Spleen (tissue), 11 donors: ENCODE measurements at regions not wholly inside any gene's neighbourhood (a gene's known extent, or its start where the extent isn't known, plus 50 kb on each side); places are given as distances from the start of the nearest gene placed in this dataset.

ENCODE experiments used
- DNase-seq: peaks from one replicate; pipeline ENCODE4 v3.0.0-alpha.2; 2020
- H3K27ac ChIP-seq, 8 donors: fragments of 200-600 bp; sonication (generic) in 7 of 8; 1 replicate in 4 of 8; 2 replicates in 4 of 8; pipeline versions ENCODE4 v1.5.0 to v1.8.0; 2016 to 2021; ENCODE audit warnings: inconsistent platforms in 4 of 8, mild to moderate bottlenecking in 4 of 8, moderate library complexity in 1 of 8
- H3K27me3 ChIP-seq, 7 donors: fragments of 200-600 bp; sonication (generic) in 6 of 7; replicated peaks in 1 of 7; 1 replicate in 4 of 7; 2 replicates in 3 of 7; pipeline versions ENCODE4 v1.5.0 to v1.8.0; 2016 to 2021; ENCODE audit warnings: inconsistent platforms in 3 of 7, mild to moderate bottlenecking in 1 of 7
- H3K36me3 ChIP-seq, 6 donors: fragments of 200-600 bp; sonication (generic) in 5 of 6; 1 replicate in 4 of 6; 2 replicates in 2 of 6; pipeline versions ENCODE4 v1.5.0 to v1.8.0; 2016 to 2021; ENCODE audit warnings: inconsistent platforms in 2 of 6
- H3K4me1 ChIP-seq, 6 donors: fragments of 200-600 bp; sonication (generic) in 5 of 6; 1 replicate in 3 of 6; 2 replicates in 3 of 6; pipeline versions ENCODE4 v1.5.0 to v1.8.0; 2016 to 2021; ENCODE audit warnings: inconsistent platforms in 3 of 6
- H3K4me3 ChIP-seq, 8 donors: fragments of 200-600 bp; sonication (generic) in 7 of 8; 1 replicate in 4 of 8; 2 replicates in 4 of 8; pipeline versions ENCODE4 v1.5.0 to v1.8.0; 2016 to 2021; ENCODE audit warnings: inconsistent platforms in 4 of 8, mild to moderate bottlenecking in 4 of 8, moderate library complexity in 2 of 8
- H3K9me3 ChIP-seq, 8 donors: fragments of 200-600 bp; sonication (generic) in 7 of 8; 1 replicate in 4 of 8; 2 replicates in 4 of 8; pipeline versions ENCODE4 v1.5.0 to v1.8.0; 2016 to 2021; ENCODE audit warnings: inconsistent platforms in 4 of 8
- CTCF ChIP-seq, 11 experiments: fragments of 200-600 bp in 7 of 11; fragments of 450-650 bp in 4 of 11; sonication (generic) in 4 of 11; IDR thresholded peaks in 8 of 11; conservative IDR thresholded peaks in 3 of 11; 1 replicate in 7 of 11; 2 replicates in 4 of 11; pipeline versions ENCODE4 v1.4.0 to v1.8.0; 2016 to 2021; ENCODE audit warnings: antibody characterized with exemption in 11 of 11, inconsistent platforms in 4 of 11, mild to moderate bottlenecking in 1 of 11
- POLR2A ChIP-seq, 3 donors: fragments of 450-650 bp; IDR thresholded peaks; one replicate each; pipeline ENCODE4 v1.5.1; 2017; ENCODE audit warnings: antibody characterized with exemption in 3 of 3, mild to moderate bottlenecking in 1 of 3
- POLR2AphosphoS5 ChIP-seq, 3 donors: sonication (generic); formaldehyde crosslinking; IDR thresholded peaks; one replicate each; pipeline ENCODE4 v1.5.1; 2017; ENCODE audit warnings: antibody characterized with exemption in 3 of 3
- WGBS, 5 donors: extraction: QIAGEN DNeasy Blood & Tissue Kit in 3 of 5; methylation state at CpG; one replicate each; pipeline versions ENCODE4 v1.1.5 to v1.1.7; 2013 to 2018; 5-methylcytosine and 5-hydroxymethylcytosine counted together
- intact Hi-C: fragments of 100-400 bp; cut with DNase I; formaldehyde crosslinking; loops from one replicate; pipeline ENCODE4 v1.15.0; 2023; ENCODE audit warnings: low total_unique reads
- donor health status: healthy with polysubstance abuse.
- donor health status: DM: no; HTN: no; CAD: no; lungs with moderate emphysema.
- donor health status: DM: no; HTN: no; CAD: no.
- donor health status: Bipolar disorder and iron deficiency.
- donor health status: healthy.
- donor health status: DM: no; HTN: no; CAD: no.
- donor health status: DM: yes; HTN: yes; CAD: no.

GRCh38 chr16:66223176-66223780, 143.2 kb upstream of the CDH5 start:
- intact Hi-C loops, result no loop called here
- WGBS, 5 donors, result 54 to 63% (median 61%) methylated on average over 6 to 8 of the region's 8 CpGs

GRCh38 chr16:66222756-66223155, 143.7 kb upstream of the CDH5 start:
- DNase-seq, result no peak
- Histone ChIP-seq H3K9me3 (no peaks in the 10 kb centered on the region), H3K4me3 (no peak overlapping the region), H3K4me1 (peaks cover 0 to 10% (median 0%) of the 10 kb centered on the region in 6 donors), H3K27me3 (peaks cover 0 to 26% (median 0%) of the 10 kb centered on the region in 7 donors), H3K27ac (no peak overlapping the region), H3K36me3 (no peaks in the 10 kb centered on the region)
- WGBS, 5 donors, result 78 to 92% (median 85%) methylated on average over 1 of the region's 1 CpG
- intact Hi-C loops, result no loop called here
- no peak for TF ChIP-seq CTCF (IDR thresholded peaks at IDR 0.05 in 8 of 11, conservative IDR thresholded peaks at IDR 0.05 in 3 of 11)

More at GRCh38 chr16:66223176-66223780, 143.2 kb upstream of the CDH5 start:
- no peak overlapping the region for H3K4me3 ChIP-seq
- no peak for DNase-seq
- H3K9me3 ChIP-seq, result no peaks in the 10 kb centered on the region
- peak overlapping the region in 2 of 8 donors; percentile 8 to 69 for H3K27ac ChIP-seq
- H3K36me3 ChIP-seq, result no peaks in the 10 kb centered on the region
- peaks cover 0 to 14% (median 0%) of the 10 kb centered on the region in 6 donors for H3K4me1 ChIP-seq
- peaks cover 0 to 26% (median 0%) of the 10 kb centered on the region in 7 donors for H3K27me3 ChIP-seq
- no peak for TF ChIP-seq CTCF (IDR thresholded peaks at IDR 0.05 in 8 of 11, conservative IDR thresholded peaks at IDR 0.05 in 3 of 11)
- no peak for TF ChIP-seq POLR2A (IDR thresholded peaks at IDR 0.05)
- TF ChIP-seq POLR2AphosphoS5 (IDR thresholded peaks at IDR 0.05), result no peak

- Histone ChIP-seq H3K27ac (no peak overlapping the region), H3K36me3 (no peaks in the 10 kb centered on the region), H3K27me3 (peaks cover 0 to 33% (median 0%) of the 10 kb centered on the region in 7 donors), H3K4me3 (no peak overlapping the region), H3K4me1 (peaks cover 0 to 10% (median 0%) of the 10 kb centered on the region in 6 donors), H3K9me3 (no peaks in the 10 kb centered on the region)
- no peak for DNase-seq
- 7 to 21% (median 14%) methylated on average over 6 of the region's 6 CpGs for WGBS, 5 donors
- TF ChIP-seq POLR2A (IDR thresholded peaks at IDR 0.05) (no peak), CTCF (IDR thresholded peaks at IDR 0.05 in 8 of 11, conservative IDR thresholded peaks at IDR 0.05 in 3 of 11) (no peak), POLR2AphosphoS5 (IDR thresholded peaks at IDR 0.05) (no peak)
- intact Hi-C loops, result no loop called here
Observed at GRCh38 chr16:66220702-66221101, 145.8 kb upstream of the CDH5 start.

- Histone ChIP-seq H3K9me3 (no peaks in the 10 kb centered on the region), H3K27ac (no peak overlapping the region), H3K27me3 (peaks cover 0 to 33% (median 0%) of the 10 kb centered on the region in 7 donors), H3K4me3 (no peak overlapping the region), H3K4me1 (peaks cover 0 to 10% (median 0%) of the 10 kb centered on the region in 6 donors), H3K36me3 (no peaks in the 10 kb centered on the region)
- TF ChIP-seq POLR2A (IDR thresholded peaks at IDR 0.05), result no peak
- TF ChIP-seq POLR2AphosphoS5 (IDR thresholded peaks at IDR 0.05), result no peak
- intact Hi-C loops, result no loop called here
- DNase-seq, result no peak
Observed at GRCh38 chr16:66219491-66219890, 147.0 kb upstream of the CDH5 start.
